GM12891 (cell line): ENCODE measurements at regions not wholly inside any gene's neighbourhood (a gene's known extent, or its start where the extent isn't known, plus 50 kb on each side); places are given as distances from the start of the nearest gene placed in this dataset.

Experiments
- DNase-seq: peaks from one replicate; pipeline ENCODE4 v3.0.0; 2011; ENCODE audit warnings: low spot score; ENCODE audit not compliant: insufficient read length
- FAIRE-seq: peaks from 2 replicates; lab custom pipeline; 2011; peaks lifted over from hg19 to GRCh38; lab: Jason Lieb, UNC
- PAX5 ChIP-seq: IDR thresholded peaks from 2 replicates; pipeline ENCODE4 v1.6.1; 2011; ENCODE audit warnings: low read length, moderate library complexity, mild to moderate bottlenecking; ENCODE audit not compliant: insufficient read depth, severe bottlenecking
- POLR2A ChIP-seq: IDR thresholded peaks from 2 replicates; pipeline ENCODE4 v1.6.1; 2011; ENCODE audit warnings: low read depth, low read length, control low read depth
- POLR2AphosphoS5 ChIP-seq: IDR thresholded peaks from 2 replicates; pipeline ENCODE4 v1.6.1; 2011; ENCODE audit warnings: low read depth, low read length, control low read depth
- POU2F2 ChIP-seq: IDR thresholded peaks from 2 replicates; pipeline ENCODE4 v1.6.1; 2011; ENCODE audit warnings: low read depth, mild to moderate bottlenecking, control low read depth, low read length, moderate library complexity
- SPI1 ChIP-seq: IDR thresholded peaks from 2 replicates; pipeline ENCODE4 v1.6.1; 2011; ENCODE audit warnings: low read depth, low read length, control low read depth
- TAF1 ChIP-seq: IDR thresholded peaks from 2 replicates; pipeline ENCODE4 v1.6.1; 2011; ENCODE audit warnings: low read depth, low read length, control low read depth

DNA sequence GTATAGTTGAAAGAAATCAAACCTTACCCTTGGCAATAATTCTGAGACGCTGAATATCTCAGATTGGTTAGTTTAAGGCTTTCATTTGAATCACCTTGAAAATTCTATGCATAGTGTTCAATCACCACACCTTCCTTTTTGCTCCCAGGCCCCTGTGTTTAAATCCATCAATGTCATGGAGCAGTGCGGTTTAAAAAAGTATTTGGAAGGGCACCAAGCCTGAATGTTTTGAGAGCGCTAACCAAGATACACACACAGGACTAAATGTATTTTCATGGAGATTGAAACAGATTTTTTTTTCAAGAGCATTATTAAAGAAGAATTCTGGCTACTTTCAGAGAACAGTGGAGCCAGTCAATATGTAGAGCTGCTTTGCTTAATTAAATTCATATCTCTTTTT lies 195.7 kb downstream of the CENPW start:
- TF ChIP-seq POLR2A (no peak), POU2F2 (no peak), TAF1 (no peak), PAX5 (no peak), SPI1 (no peak), POLR2AphosphoS5 (no peak)
- FAIRE-seq (no peak), DNase-seq (no peak)

DNA sequence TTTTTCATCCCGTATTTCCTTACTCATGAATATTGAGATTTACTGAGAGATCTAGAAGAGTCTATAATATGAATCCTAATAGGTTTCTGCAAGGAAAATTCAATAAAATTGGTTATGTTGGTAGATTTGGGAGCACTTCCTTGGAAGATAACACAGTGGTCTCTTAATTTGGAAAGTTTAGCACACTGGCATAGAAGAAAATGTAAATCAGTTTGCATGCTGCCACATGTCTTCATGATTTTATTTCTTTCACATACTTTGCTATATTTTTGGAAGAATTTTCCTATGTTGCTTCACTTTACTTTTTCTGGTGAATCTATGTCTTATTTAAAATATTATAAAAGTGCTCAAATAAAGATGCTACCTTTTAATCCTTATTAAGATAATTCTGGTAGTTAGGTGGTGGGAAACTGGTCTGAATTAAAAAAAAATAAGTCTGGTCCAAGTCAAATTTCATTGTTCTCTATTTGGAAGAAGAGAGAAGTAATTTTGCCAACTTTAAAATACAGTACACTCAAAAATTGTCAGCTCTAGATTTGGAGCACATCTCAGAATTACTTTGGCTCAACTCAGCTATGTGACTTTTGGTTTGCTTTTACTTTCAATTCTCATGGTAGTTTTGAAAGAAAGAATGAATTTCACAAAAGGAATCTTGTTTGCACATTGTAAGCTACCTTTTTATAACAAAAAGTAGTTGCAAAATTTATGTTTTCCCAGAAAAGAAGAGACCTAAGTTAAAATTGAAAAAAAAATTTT lies 197.3 kb downstream of the CENPW start:
- no peak for TF ChIP-seq POLR2A
- TF ChIP-seq PAX5 = no peak
- no peak for TF ChIP-seq POU2F2
- TF ChIP-seq TAF1 = no peak
- no peak for TF ChIP-seq POLR2AphosphoS5
- no peak for TF ChIP-seq SPI1
- DNase-seq (no peak), FAIRE-seq (no peak)

DNA sequence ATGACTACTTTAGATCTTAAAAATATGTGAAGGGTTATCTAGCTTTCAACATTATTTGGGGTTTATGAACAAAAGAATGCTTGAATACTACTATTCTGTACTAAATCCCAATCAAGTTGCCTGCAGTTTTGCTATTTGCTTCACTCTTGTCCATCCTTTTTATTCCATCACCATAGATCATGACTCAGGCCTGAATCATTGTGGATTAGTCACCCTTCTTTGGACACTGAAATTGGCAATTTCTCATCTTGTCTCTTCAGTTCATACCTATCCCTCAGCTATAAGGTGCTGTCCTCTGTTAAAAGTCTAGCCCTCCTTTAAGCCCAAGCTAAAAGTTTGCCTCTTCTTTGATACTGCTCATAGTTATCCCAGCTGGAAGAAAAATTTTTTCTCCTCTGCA lies 199.1 kb downstream of the CENPW start:
- TF ChIP-seq SPI1 (no peak), POLR2A (no peak), PAX5 (no peak), POU2F2 (no peak), TAF1 (no peak), POLR2AphosphoS5 (no peak)
- no peak for FAIRE-seq
- no peak for DNase-seq

- no peak for DNase-seq
- no peak for TF ChIP-seq PAX5
- TF ChIP-seq POU2F2 = no peak
- TF ChIP-seq TAF1 = no peak
- TF ChIP-seq POLR2AphosphoS5 = no peak
- no peak for TF ChIP-seq SPI1
- TF ChIP-seq POLR2A = no peak
- FAIRE-seq = no peak
Observed at GRCh38 chr6:126540161-126540560, 200.2 kb downstream of the CENPW start.

GRCh38 chr6:126541806-126542491 lies 202.0 kb downstream of the CENPW start:
- FAIRE-seq (no peak), DNase-seq (no peak)
- no peak for TF ChIP-seq POLR2AphosphoS5
- TF ChIP-seq PAX5 = no peak
- no peak for TF ChIP-seq POLR2A
- TF ChIP-seq SPI1 = no peak
- no peak for TF ChIP-seq POU2F2
- TF ChIP-seq TAF1 = no peak

DNA sequence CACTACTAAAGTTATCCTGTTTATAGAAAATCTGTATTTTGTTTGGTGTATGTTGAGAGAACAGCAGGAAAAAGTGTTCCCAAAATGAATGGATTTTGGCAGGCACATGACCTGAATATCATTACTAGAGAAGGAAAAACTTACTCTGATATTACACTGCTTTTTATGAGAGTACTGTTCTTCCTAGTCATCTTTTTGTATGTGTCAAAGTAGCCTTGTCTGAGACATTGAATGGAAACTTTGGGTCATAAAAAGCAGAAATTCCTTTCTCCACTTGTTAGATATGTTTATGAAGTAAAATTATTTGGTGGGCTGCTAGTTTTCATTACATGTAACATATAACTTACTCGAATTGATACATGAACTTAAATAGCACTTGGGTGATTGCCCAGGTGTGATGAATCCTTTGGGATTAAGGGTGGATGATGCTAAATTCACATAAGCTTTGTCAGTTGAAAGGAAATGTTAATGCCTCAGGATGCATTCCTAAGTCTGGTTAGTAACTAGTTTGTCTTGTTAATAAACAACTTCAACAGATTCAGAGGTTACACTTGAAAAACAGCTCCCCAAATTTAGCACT lies 206.7 kb downstream of the CENPW start:
- DNase-seq (no peak), FAIRE-seq (no peak)
- TF ChIP-seq PAX5 (no peak), POU2F2 (no peak), POLR2AphosphoS5 (no peak), SPI1 (no peak), TAF1 (no peak), POLR2A (no peak)

GRCh38 chr6:126548300-126548699 lies 208.4 kb downstream of the CENPW start:
- DNase-seq (no peak), FAIRE-seq (no peak)
- TF ChIP-seq TAF1 (no peak), POLR2AphosphoS5 (no peak), POLR2A (no peak), POU2F2 (no peak), PAX5 (no peak), SPI1 (no peak)

- DNase-seq = no peak
- TF ChIP-seq POU2F2 (no peak), PAX5 (no peak), POLR2A (no peak), POLR2AphosphoS5 (no peak), SPI1 (no peak), TAF1 (no peak)
- FAIRE-seq = no peak
Observed at GRCh38 chr6:126550323-126550722, 210.4 kb downstream of the CENPW start.

DNA sequence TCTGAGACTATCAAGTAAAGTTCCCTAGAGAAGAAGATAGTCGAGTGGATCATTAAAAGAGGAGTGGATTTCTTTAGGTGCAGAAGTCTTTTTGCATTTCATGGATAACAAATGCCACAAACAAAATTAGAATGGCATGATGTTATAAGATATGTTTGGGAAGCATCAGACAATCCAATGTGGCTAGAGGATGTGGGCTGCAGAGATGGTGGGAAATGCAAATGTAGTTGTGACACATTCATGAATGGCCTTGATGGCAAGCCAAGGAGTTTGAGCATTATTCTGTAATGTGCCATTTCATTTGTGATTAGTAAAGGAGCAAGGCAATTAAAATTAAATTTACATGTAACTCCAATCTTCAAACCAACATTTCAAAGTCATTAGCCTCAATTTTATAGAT lies 211.9 kb downstream of the CENPW start:
- TF ChIP-seq POLR2AphosphoS5 (no peak), SPI1 (no peak), PAX5 (no peak)
- FAIRE-seq = no peak
- no peak for DNase-seq
